GM12878 (cell line): ENCODE measurements at regions not wholly inside any gene's neighbourhood (a gene's known extent, or its start where the extent isn't known, plus 50 kb on each side); places are given as distances from the start of the nearest gene placed in this dataset.

Experiments used
- ATAC-seq: fragments of 200-7000 bp; cut with Tn5 transposase; 3 replicates; pipeline ENCODE4 v1.9.1; 2020; ENCODE audit warnings: mild to moderate bottlenecking, moderate library complexity
- BruUV-seq: library from RNA; stranded (reverse); fragments of 400-500 nt; replicated peaks from 2 replicates; lab custom pipeline; 2021; lab: Mats Ljungman, UMichigan
- CTCF ChIA-PET: fragments of 300-600 bp; sonication (Branson Sonifier 250); formaldehyde crosslinking; extraction: SDS; loops from one replicate; lab custom pipeline; 2021; ENCODE audit warnings: inconsistent platforms; lab: Yijun Ruan, JAX
- POLR2A ChIA-PET: fragments of 350-600 bp; formaldehyde crosslinking; extraction: SDS; loops from one replicate; lab custom pipeline; 2021; ENCODE audit warnings: inconsistent platforms; lab: Charles Lee
- RAD21 ChIA-PET: fragments of 300-600 bp; sonication (Branson Sonifier 250); formaldehyde crosslinking; loops from one replicate; lab custom pipeline; 2023; ENCODE audit warnings: antibody characterized with exemption; ENCODE audit not compliant: unreplicated experiment; lab: Charles Lee
- SMC1A ChIA-PET: fragments of 300-600 bp; sonication (Branson Sonifier 250); formaldehyde crosslinking; loops from one replicate; lab custom pipeline; 2023; ENCODE audit not compliant: unreplicated experiment, uncharacterized antibody; lab: Charles Lee
- DNase-seq: peaks from one replicate; pipeline ENCODE4 v3.0.0-alpha.2; 2011; ENCODE audit warnings: low read depth, low spot score
- FAIRE-seq: peaks from 3 replicates; lab custom pipeline; 2011; peaks lifted over from hg19 to GRCh38; lab: Jason Lieb, UNC
- H2AFZ ChIP-seq: 2 replicates; pipeline ENCODE4 v1.6.0; 2011; ENCODE audit warnings: low read depth, low read length, control low read depth; ENCODE audit not compliant: control insufficient read depth
- H3K27ac ChIP-seq: 2 replicates; pipeline ENCODE4 v1.5.1; 2011; ENCODE audit warnings: control low read depth; ENCODE audit not compliant: control insufficient read depth, insufficient read depth
- H3K27me3 ChIP-seq, 2 experiments: replicated peaks in 1 of 2; 2 replicates each; pipeline versions ENCODE4 v1.6.0 to v1.6.1; 2011; ENCODE audit warnings: low read length in 1 of 2; ENCODE audit not compliant: control insufficient read depth in 2 of 2, insufficient read depth in 2 of 2
- H3K36me3 ChIP-seq, 2 experiments: 2 replicates each; pipeline ENCODE4 v1.5.1; 2011; ENCODE audit warnings: low read length in 1 of 2; ENCODE audit not compliant: control insufficient read depth in 2 of 2, insufficient read depth in 2 of 2
- H3K4me1 ChIP-seq: 2 replicates; pipeline ENCODE4 v1.6.1; 2011; ENCODE audit warnings: mild to moderate bottlenecking, low read length, moderate library complexity, mixed read lengths; ENCODE audit not compliant: control insufficient read depth, insufficient read depth
- H3K4me2 ChIP-seq: 2 replicates; pipeline ENCODE4 v1.6.0; 2011; ENCODE audit warnings: control low read depth; ENCODE audit not compliant: control insufficient read depth, insufficient read depth
- H3K4me3 ChIP-seq: fragments of 200-600 bp; sonication (generic); 2 replicates; pipeline ENCODE4 v1.5.1; 2016
- H3K79me2 ChIP-seq: 2 replicates; pipeline ENCODE4 v1.6.0; 2011; ENCODE audit warnings: low read length; ENCODE audit not compliant: control insufficient read depth, insufficient read depth
- H3K9ac ChIP-seq: 2 replicates; pipeline ENCODE4 v1.8.0; 2011; ENCODE audit warnings: low read length, control low read depth, mixed read lengths; ENCODE audit not compliant: control insufficient read depth, insufficient read depth
- H3K9me3 ChIP-seq: replicated peaks from 3 replicates; pipeline ENCODE4 v1.5.1; 2011; ENCODE audit warnings: mild to moderate bottlenecking, low read length; ENCODE audit not compliant: control insufficient read depth, insufficient read depth
- H4K20me1 ChIP-seq: 2 replicates; pipeline ENCODE4 v1.6.0; 2011; ENCODE audit not compliant: control insufficient read depth, insufficient read depth
- PAX8 ChIP-seq: fragments of 450-650 bp; IDR thresholded peaks from 2 replicates; pipeline ENCODE4 v1.6.1; 2017; ENCODE audit warnings: mild to moderate bottlenecking, moderate library complexity
- RBBP5 ChIP-seq: fragments of 200-600 bp; sonication (generic); conservative IDR thresholded peaks from 2 replicates; pipeline ENCODE4 v1.6.1; 2016
- ZBED1 ChIP-seq: IDR thresholded peaks from 2 replicates; pipeline ENCODE4 v1.6.1; 2016; ENCODE audit warnings: borderline replicate concordance
- ZNF384 ChIP-seq: IDR thresholded peaks from 2 replicates; pipeline ENCODE4 v1.6.1; 2012; ENCODE audit warnings: low read depth, mild to moderate bottlenecking, low read length, improper control_type of control experiment, borderline replicate concordance
- WGBS: methylation state at CpG from one replicate; pipeline ENCODE4 v1.1.6; 2016; ENCODE audit warnings: low lambda C conversion rate; ENCODE audit not compliant: insufficient replicate concordance, insufficient coverage; ENCODE audit errors: missing lambda C conversion rate; 5-methylcytosine and 5-hydroxymethylcytosine counted together
- in situ Hi-C: fragments of 300-500 bp; cut with MboI; formaldehyde crosslinking; loops from 9 replicates; pipeline ENCODE4 v1.14.3; 2018; ENCODE audit warnings: mixed read lengths
- intact Hi-C: fragments of 100-400 bp; cut with micrococcal nuclease; formaldehyde crosslinking; loops from one replicate; pipeline ENCODE4 v1.14.2; 2022; ENCODE audit not compliant: unreplicated experiment
- TF ChIP-seq, protein P1 (sequence below): fragments of 450-650 bp; IDR thresholded peaks from 2 replicates; pipeline ENCODE4 v1.6.1; 2017; ENCODE audit warnings: borderline replicate concordance

DNA sequence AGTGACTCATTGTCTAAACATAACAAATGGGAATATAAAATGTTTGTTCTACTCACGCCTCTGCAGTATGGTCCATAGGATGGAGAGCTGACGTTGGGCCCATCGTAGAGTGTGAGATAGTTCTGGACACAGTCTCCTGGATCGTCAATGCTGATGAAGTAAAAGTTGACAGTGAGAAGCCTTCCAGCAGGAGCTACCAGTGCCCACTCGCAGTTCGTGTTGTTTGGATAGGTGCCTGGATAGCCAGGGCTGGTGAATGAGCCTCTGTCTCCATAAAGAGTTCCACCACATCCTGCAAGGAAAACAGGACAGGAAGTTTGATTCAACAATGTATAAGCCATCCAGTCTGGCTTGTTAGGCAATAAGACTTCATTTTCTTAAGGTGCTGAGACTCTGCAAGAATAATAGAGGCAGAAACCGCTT lies 79.6 kb downstream of the OR13A1 start:
- no peak for FAIRE-seq
- ChIA-PET RAD21 (interaction anchor here (1.0 to 1.9 kb wide), 7 partner anchors 15 to 788 kb away, joined by 3 to 13 read pairs (median 3); no protein-coding TSS in a partner anchor), SMC1A (interaction anchor here (0.6 to 1.7 kb wide), 9 partner anchors 9 to 1018 kb away, joined by 3 to 9 read pairs (median 5); no protein-coding TSS in a partner anchor), CTCF (interaction anchor here (0.7 to 3.4 kb wide), 19 partner anchors 8 to 803 kb away, joined by 3 to 23 read pairs (median 4); partner anchors contain the start of genes NCOA4 and ZFAND4), POLR2A (interaction anchor here (0.6 kb wide), 1 partner anchor 1930 kb away, joined by 6 read pairs; no protein-coding TSS in a partner anchor)
- Histone ChIP-seq H3K36me3 (no peaks in the 10 kb centered on the region), H3K4me1 (no peaks in the 10 kb centered on the region), H3K27me3 (no peaks in the 10 kb centered on the region; a peak in 1 of 4 replicates), H3K4me2 (no peak overlapping the region), H3K9me3 (no peaks in the 10 kb centered on the region), H4K20me1 (no peaks in the 10 kb centered on the region), H2AFZ (no peak overlapping the region), H3K4me3 (no peak overlapping the region), H3K9ac (no peak overlapping the region), H3K79me2 (no peaks in the 10 kb centered on the region), H3K27ac (no peak overlapping the region)
- no peak for TF ChIP-seq PAX8
- TF ChIP-seq ZBED1, result no peak
- no peak for TF ChIP-seq RBBP5
- TF ChIP-seq, protein P1, sequence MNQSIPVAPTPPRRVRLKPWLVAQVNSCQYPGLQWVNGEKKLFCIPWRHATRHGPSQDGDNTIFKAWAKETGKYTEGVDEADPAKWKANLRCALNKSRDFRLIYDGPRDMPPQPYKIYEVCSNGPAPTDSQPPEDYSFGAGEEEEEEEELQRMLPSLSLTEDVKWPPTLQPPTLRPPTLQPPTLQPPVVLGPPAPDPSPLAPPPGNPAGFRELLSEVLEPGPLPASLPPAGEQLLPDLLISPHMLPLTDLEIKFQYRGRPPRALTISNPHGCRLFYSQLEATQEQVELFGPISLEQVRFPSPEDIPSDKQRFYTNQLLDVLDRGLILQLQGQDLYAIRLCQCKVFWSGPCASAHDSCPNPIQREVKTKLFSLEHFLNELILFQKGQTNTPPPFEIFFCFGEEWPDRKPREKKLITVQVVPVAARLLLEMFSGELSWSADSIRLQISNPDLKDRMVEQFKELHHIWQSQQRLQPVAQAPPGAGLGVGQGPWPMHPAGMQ, result no peak
- in situ Hi-C loops, result loop anchor here (5.0 kb wide), 1 partner anchor 791 kb away; no protein-coding TSS in a partner anchor
- DNase-seq, result no peak
- no peak for ATAC-seq
- WGBS, result 64% methylated on average over 7 of the region's 7 CpGs
- no TSS peak for BruUV-seq
- intact Hi-C loops, result loop anchor here (2.0 to 10.0 kb wide), 4 partner anchors 227 to 1019 kb away; no protein-coding TSS in a partner anchor

DNA sequence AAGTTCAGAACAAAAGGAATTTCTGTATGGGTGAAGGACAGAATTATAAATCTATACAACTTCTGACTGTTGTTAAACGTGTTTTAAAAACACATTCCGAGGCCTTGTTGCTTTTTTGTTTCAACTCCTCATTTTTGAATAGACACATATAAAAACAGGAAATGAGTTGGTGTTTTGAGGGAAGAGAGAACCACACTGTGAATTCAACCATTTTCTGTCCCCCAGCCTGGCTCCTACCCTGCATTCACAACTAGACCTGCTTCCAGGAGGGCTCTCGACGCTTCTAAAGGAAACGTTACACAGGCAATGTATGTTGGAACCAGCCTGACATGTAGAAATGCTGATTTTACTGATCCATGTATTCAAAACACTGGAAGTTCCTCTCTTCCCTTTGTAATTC lies 76.5 kb downstream of the OR13A1 start:
- 77% methylated on average over 5 of the region's 5 CpGs for WGBS

More for the DNA sequence above, 76.5 kb downstream of the OR13A1 start:
- H2AFZ ChIP-seq, result no peak overlapping the region
- no TSS peak for BruUV-seq
- no peaks in the 10 kb centered on the region; a peak in 1 of 4 replicates for H3K27me3 ChIP-seq
- no peak for ATAC-seq
- no peak overlapping the region for H3K9ac ChIP-seq
- RAD21 ChIA-PET, result no interaction called here
- no peaks in the 10 kb centered on the region for H3K79me2 ChIP-seq
- no peaks in the 10 kb centered on the region for H3K36me3 ChIP-seq
- POLR2A ChIA-PET, result no interaction called here
- H4K20me1 ChIP-seq, result no peaks in the 10 kb centered on the region
- CTCF ChIA-PET, result no interaction called here
- no peak overlapping the region for H3K4me2 ChIP-seq
- TF ChIP-seq ZNF384, result no peak
- TF ChIP-seq, all 136 proteins: peak for 0
- H3K27ac ChIP-seq, result no peak overlapping the region
- intact Hi-C loops, result loop anchor here (10.0 kb wide), 2 partner anchors 986 to 1016 kb away; no protein-coding TSS in a partner anchor
- no peak overlapping the region for H3K4me3 ChIP-seq
- FAIRE-seq (no peak), DNase-seq (no peak)
- SMC1A ChIA-PET, result no interaction called here
- no peaks in the 10 kb centered on the region for H3K9me3 ChIP-seq
- in situ Hi-C loops, result loop anchor here (5.0 kb wide), 1 partner anchor 788 kb away; no protein-coding TSS in a partner anchor
- H3K4me1 ChIP-seq, result no peaks in the 10 kb centered on the region
